Choroid plexus epithelial cell (primary cell): ENCODE measurements at regions not wholly inside any gene's neighbourhood (a gene's known extent, or its start where the extent isn't known, plus 50 kb on each side); places are given as distances from the start of the nearest gene placed in this dataset.
A peak's percentile ranks its signal among the peaks of the same experiment; 100 is the strongest.
"Not testable (repeated sequence)": the region's sequence is repeated elsewhere in the genome, so short reads cannot be mapped to it uniquely, and the experiment has no call there.

Experiments used
- DNase-seq: peaks from one replicate; pipeline ENCODE4 v3.0.0-alpha.2; 2010; ENCODE audit warnings: low read depth
- H3K4me3 ChIP-seq: 2 replicates; pipeline ENCODE4 v1.5.1; 2011; ENCODE audit warnings: low read depth, mild to moderate bottlenecking, control low read depth, low read length, moderate library complexity
- TF ChIP-seq, protein P1 (sequence below): conservative IDR thresholded peaks from 2 replicates; pipeline ENCODE4 v1.5.1; 2011; ENCODE audit warnings: low read depth, mild to moderate bottlenecking, control low read depth, inconsistent platforms, low read length, moderate library complexity

DNA sequence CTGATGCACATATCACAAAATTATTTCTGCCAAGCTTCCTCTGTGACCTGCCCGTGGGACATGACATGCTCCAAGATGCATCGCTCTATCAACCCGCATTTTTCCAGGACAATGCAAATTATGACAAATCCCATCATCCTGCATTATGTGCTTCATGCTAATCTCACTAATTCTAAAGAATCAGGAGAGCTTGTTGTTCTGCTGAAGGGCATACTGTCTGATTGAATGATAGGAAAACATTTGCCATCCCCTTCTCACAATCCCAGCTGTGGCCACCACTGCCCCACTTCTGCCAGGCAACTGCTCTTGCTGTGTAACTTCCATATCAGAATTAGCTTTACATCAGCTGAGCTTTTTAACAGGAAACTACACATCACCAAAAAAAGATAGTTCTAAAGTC is 203.5 kb upstream of the NANOGP8 start:
- H3K4me3 ChIP-seq: no peak overlapping the region
- DNase-seq: no peak
- TF ChIP-seq, protein P1, sequence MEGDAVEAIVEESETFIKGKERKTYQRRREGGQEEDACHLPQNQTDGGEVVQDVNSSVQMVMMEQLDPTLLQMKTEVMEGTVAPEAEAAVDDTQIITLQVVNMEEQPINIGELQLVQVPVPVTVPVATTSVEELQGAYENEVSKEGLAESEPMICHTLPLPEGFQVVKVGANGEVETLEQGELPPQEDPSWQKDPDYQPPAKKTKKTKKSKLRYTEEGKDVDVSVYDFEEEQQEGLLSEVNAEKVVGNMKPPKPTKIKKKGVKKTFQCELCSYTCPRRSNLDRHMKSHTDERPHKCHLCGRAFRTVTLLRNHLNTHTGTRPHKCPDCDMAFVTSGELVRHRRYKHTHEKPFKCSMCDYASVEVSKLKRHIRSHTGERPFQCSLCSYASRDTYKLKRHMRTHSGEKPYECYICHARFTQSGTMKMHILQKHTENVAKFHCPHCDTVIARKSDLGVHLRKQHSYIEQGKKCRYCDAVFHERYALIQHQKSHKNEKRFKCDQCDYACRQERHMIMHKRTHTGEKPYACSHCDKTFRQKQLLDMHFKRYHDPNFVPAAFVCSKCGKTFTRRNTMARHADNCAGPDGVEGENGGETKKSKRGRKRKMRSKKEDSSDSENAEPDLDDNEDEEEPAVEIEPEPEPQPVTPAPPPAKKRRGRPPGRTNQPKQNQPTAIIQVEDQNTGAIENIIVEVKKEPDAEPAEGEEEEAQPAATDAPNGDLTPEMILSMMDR: no peak

DNA sequence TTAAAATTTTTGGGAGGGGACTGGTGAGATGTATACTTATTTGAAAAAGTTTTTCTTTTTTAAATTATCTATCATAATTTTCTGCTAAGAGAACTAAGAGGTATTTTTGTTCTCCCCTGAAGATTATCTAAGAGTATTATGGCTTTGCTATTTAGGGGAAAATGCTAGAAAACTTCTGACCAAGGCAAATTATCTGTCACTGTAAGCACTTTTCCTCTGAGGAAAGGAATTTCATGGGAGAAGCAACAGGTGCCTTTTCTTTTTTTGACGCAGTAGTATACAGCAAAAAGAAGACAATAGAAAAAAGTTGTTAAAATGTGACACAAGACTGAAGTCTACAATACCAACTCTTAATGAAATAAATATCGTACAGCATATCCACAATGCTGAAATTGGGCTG is 201.6 kb upstream of the NANOGP8 start:
- TF ChIP-seq, protein P1: no peak
- no peak overlapping the region for H3K4me3 ChIP-seq
- no peak for DNase-seq

DNA sequence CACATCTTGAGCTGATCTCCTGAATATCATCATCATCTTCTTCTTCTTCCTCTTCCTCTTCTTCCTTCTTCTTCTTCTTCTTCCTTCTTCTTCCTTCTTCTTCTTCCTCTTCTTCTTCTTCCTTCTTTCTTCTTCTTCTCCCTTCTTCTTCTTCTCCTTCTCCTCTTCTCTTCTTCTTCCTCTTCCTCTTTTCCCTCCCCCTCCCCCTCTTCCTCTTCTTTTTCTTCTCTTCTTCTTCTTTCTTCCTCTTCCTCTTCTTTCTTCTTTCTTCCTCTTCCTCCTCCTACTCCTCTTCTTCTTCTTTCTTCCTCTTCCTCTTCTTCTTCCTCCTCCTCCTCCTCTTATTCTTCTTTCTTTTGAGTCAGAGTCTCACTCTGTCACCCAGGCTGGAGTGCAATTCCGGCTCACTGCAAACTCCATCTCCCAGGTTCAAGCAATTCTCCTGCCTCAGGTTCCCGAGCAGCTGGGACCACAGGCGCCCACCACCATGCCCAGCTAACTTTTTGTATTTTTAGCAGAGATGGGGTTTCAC is 197.9 kb upstream of the NANOGP8 start:
- TF ChIP-seq, protein P1: no peak
- no peak overlapping the region for H3K4me3 ChIP-seq
- no peak for DNase-seq

DNA sequence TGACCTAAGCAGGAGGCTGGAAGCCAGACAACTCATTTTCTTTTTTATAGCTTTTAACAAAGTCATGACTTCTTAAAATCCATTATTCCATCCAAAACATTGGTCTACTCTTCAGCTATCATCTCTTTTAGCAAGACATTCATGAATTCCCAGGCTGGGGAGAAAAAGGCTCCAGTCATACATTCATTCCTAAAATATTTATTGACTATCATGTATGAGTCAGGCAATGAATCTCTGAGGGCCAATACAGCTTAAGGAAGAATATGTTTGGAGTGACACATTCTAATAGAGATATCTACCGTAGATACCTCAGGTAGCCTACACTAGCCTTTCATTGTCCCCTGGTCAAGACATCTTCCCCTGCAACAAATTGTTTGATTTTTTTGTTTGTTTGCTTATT is 196.4 kb upstream of the NANOGP8 start:
- TF ChIP-seq, protein P1: no peak
- peak; percentile 40 for DNase-seq
- no peak overlapping the region for H3K4me3 ChIP-seq

DNA sequence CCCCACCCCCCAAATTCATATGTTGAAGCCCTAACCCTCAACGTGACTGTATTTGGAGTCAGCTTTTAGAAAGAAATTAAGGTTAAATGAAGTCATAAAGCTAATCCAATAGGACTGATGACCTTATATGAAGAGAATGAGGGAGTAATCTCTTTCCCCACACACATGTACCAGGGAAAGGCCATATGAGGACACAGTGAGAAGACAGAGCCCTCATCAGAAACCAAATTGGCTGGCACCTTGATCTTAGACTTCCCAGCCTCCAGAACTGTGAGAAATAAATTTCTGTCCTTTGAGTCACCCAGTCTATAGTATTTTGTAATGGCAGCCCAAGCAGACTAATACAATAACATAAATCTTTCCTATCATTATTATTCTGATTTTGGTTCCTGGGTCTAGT is 194.7 kb upstream of the NANOGP8 start:
- no peak overlapping the region for H3K4me3 ChIP-seq
- TF ChIP-seq, protein P1: no peak

DNA sequence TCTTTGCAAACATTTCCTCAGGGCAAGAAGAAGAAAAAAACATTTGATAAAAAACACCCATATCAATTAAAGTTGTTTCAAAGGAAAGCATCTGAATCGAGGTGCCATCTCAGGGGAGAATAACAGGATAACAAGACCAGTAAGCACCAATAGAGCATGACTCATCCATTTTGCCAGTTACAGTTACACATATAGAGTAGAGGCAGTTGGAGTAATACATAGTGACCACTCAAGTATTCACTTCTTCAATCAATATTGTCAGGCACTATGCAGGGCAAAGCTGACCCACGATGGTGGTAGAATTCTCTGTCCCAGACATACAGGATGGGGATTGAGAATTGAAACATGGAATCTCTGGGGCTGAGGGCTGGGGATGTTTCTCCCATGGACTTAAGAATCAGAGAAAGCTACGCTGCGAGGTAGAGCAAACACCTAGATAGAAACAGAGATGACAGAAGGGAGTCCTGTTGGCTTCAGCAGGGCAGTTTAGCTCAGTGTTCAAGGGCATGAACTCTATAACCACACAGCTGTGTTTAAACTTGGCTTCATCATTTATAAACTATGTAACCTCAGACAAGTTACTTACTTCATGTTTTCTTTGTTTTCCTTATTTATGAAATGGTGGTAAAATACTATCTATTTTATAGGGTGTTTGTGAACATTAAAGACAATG is 186.4 kb upstream of the NANOGP8 start:
- peak; percentile 65 for DNase-seq
- TF ChIP-seq, protein P1: no peak
- H3K4me3 ChIP-seq: no peak overlapping the region

More for the DNA sequence above, 194.7 kb upstream of the NANOGP8 start:
- no peak for DNase-seq

DNA sequence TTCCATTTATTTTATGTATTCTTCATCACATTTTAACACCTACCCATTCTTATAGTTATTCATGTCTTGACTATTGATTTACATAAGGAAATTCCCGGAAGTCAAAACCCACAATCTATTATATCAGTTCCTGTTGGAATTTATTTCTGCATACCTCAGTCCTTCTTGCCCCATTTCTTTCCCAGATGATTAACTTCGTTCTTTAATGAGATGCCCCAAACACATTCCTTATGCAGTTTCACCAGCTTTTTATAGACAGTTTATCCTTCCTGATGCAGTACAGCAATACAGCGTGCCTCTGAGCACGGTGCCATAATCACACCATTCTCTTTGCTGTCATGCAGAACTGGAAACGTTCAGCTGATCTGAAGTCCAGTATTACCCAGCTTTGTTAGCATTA is 175.8 kb upstream of the NANOGP8 start:
- TF ChIP-seq, protein P1: no peak
- DNase-seq: no peak
- no peak overlapping the region for H3K4me3 ChIP-seq

DNA sequence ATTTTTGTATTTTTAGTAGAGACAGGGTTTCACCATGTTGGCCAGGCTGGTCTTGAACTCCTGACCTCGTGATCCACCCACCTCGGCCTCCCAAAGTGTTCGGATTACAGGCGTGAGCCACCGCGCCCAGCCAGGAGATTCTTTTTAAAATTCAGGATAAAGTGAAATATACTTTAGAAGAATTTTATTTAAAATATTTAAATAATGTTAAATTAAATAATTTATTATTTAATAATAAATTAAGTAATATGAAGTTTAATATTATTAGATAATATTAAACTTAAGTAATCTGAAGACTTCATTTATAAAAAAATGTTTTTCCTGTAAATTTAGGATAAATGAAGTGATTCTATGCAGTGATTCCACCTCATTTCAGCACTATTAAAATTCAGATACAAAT is 175.2 kb upstream of the NANOGP8 start:
- H3K4me3 ChIP-seq, DNase-seq: not testable (repeated sequence)
